Mesenchymal stem cell (in vitro differentiated cells and primary cell): ENCODE measurements at regions not wholly inside any gene's neighbourhood (a gene's known extent, or its start where the extent isn't known, plus 50 kb on each side); places are given as distances from the start of the nearest gene placed in this dataset.

Experiments
- DNase-seq: peaks from one replicate; pipeline ENCODE4 v3.0.0-alpha.2; 2013
- H2AFZ ChIP-seq: one replicate; pipeline ENCODE4 v1.6.1; 2013; ENCODE audit warnings: low read depth, mild to moderate bottlenecking, control low read depth, inconsistent platforms, low read length, moderate library complexity
- H2AK5ac ChIP-seq: 2 replicates; pipeline ENCODE4 v1.6.1; 2013; ENCODE audit warnings: low read length, moderate library complexity, mild to moderate bottlenecking, inconsistent platforms; ENCODE audit not compliant: severe bottlenecking
- H2BK120ac ChIP-seq: one replicate; pipeline ENCODE4 v1.6.1; 2013; ENCODE audit warnings: low read depth, mild to moderate bottlenecking, inconsistent platforms, low read length, moderate library complexity
- H2BK12ac ChIP-seq, 2 experiments: one replicate each; pipeline ENCODE4 v1.6.1; 2013; ENCODE audit warnings: inconsistent platforms in 2 of 2, low read length in 2 of 2, mild to moderate bottlenecking in 2 of 2, moderate library complexity in 2 of 2, control low read depth in 1 of 2
- H2BK15ac ChIP-seq: one replicate; pipeline ENCODE4 v1.6.1; 2013; ENCODE audit warnings: mild to moderate bottlenecking, low read depth, inconsistent platforms; ENCODE audit not compliant: poor library complexity, severe bottlenecking
- H2BK5ac ChIP-seq: 2 replicates; pipeline ENCODE4 v1.6.1; 2013; ENCODE audit warnings: low read depth, mild to moderate bottlenecking, low read length, control low read depth, inconsistent platforms; ENCODE audit not compliant: poor library complexity, severe bottlenecking
- H3K14ac ChIP-seq, 2 experiments: one replicate each; pipeline ENCODE4 v1.6.1; 2013; ENCODE audit warnings: inconsistent platforms in 2 of 2, low read length in 2 of 2, control low read depth in 1 of 2, mild to moderate bottlenecking in 1 of 2, moderate library complexity in 1 of 2
- H3K18ac ChIP-seq, 2 experiments: one replicate each; pipeline ENCODE4 v1.6.1; 2013; ENCODE audit warnings: inconsistent platforms in 2 of 2, low read length in 2 of 2, control low read depth in 1 of 2, low read depth in 1 of 2, mild to moderate bottlenecking in 1 of 2
- H3K23ac ChIP-seq, 2 experiments: one replicate each; pipeline ENCODE4 v1.6.1; 2013; ENCODE audit warnings: inconsistent platforms in 2 of 2, low read length in 2 of 2, mild to moderate bottlenecking in 2 of 2, moderate library complexity in 2 of 2, control low read depth in 1 of 2
- H3K27ac ChIP-seq: 2 replicates; pipeline ENCODE4 v1.5.1; 2013; ENCODE audit warnings: mild to moderate bottlenecking, moderate library complexity, low read length, control low read depth, inconsistent platforms; ENCODE audit not compliant: poor library complexity, severe bottlenecking
- H3K27me3 ChIP-seq, 2 experiments: 2 replicates each; pipeline versions ENCODE4 v1.6.1 to v1.7.0; 2013; ENCODE audit warnings: low read length in 2 of 2, mild to moderate bottlenecking in 2 of 2, moderate library complexity in 2 of 2, control low read depth in 1 of 2, inconsistent platforms in 1 of 2; ENCODE audit not compliant: control insufficient read depth in 1 of 2, insufficient read depth in 1 of 2
- H3K36me3 ChIP-seq, 2 experiments: 2 replicates each; pipeline versions ENCODE4 v1.6.1 to v1.7.0; 2013; ENCODE audit warnings: low read length in 2 of 2, control low read depth in 1 of 2, inconsistent platforms in 1 of 2, low read depth in 1 of 2, mild to moderate bottlenecking in 1 of 2; ENCODE audit not compliant: insufficient read depth in 2 of 2, control insufficient read depth in 1 of 2
- H3K4ac ChIP-seq, 2 experiments: one replicate each; pipeline ENCODE4 v1.6.1; 2013; ENCODE audit warnings: inconsistent platforms in 2 of 2, low read length in 2 of 2, mild to moderate bottlenecking in 2 of 2, moderate library complexity in 2 of 2, control low read depth in 1 of 2, low read depth in 1 of 2
- H3K4me1 ChIP-seq: 2 replicates; pipeline ENCODE4 v1.6.1; 2013; ENCODE audit warnings: low read depth, low read length, control low read depth; ENCODE audit not compliant: control insufficient read depth, insufficient read depth
- H3K4me2 ChIP-seq: 2 replicates; pipeline ENCODE4 v1.6.1; 2013; ENCODE audit warnings: low read length, mild to moderate bottlenecking, inconsistent platforms; ENCODE audit not compliant: poor library complexity, severe bottlenecking
- H3K4me3 ChIP-seq, 2 experiments: 2 replicates each; pipeline versions ENCODE4 v1.5.1 to v1.7.0; 2013; ENCODE audit warnings: low read length in 2 of 2, mild to moderate bottlenecking in 2 of 2, control low read depth in 1 of 2, low read depth in 1 of 2; ENCODE audit not compliant: insufficient read depth in 1 of 2
- H3K79me1 ChIP-seq: replicated peaks from 2 replicates; pipeline ENCODE4 v1.6.1; 2013; ENCODE audit warnings: mild to moderate bottlenecking, control low read depth, low read length, inconsistent platforms; ENCODE audit not compliant: poor library complexity, severe bottlenecking
- H3K9ac ChIP-seq: 2 replicates; pipeline ENCODE4 v1.7.0; 2013; ENCODE audit warnings: mild to moderate bottlenecking, low read length, moderate library complexity
- H3K9me3 ChIP-seq: 2 replicates; pipeline ENCODE4 v1.7.0; 2013; ENCODE audit warnings: mild to moderate bottlenecking, low read length; ENCODE audit not compliant: control insufficient read depth
- H4K8ac ChIP-seq: one replicate; pipeline ENCODE4 v1.6.1; 2013; ENCODE audit warnings: inconsistent platforms, mild to moderate bottlenecking, low read length, moderate library complexity
- H4K91ac ChIP-seq: one replicate; pipeline ENCODE4 v1.6.1; 2013; ENCODE audit warnings: mild to moderate bottlenecking, low read length, inconsistent platforms
- WGBS: methylation state at CpG from one replicate; pipeline ENCODE4 v1.1.7; 2013; ENCODE audit warnings: mixed read lengths; 5-methylcytosine and 5-hydroxymethylcytosine counted together

GRCh38 chr3:24867783-24868182 lies 373.1 kb upstream of the THRB start:
- Histone ChIP-seq H3K14ac (no peak overlapping the region), H2BK120ac (no peak overlapping the region), H2AFZ (no peak overlapping the region), H4K91ac (no peak overlapping the region), H3K4me1 (no peaks in the 10 kb centered on the region), H3K27me3 (no peaks in the 10 kb centered on the region), H2BK15ac (no peak overlapping the region), H3K9me3 (no peaks in the 10 kb centered on the region), H3K4me2 (no peak overlapping the region), H3K4ac (no peak overlapping the region), H2BK12ac (no peak overlapping the region), H4K8ac (no peak overlapping the region), H2AK5ac (no peak overlapping the region), H3K23ac (no peak overlapping the region), H3K4me3 (no peak overlapping the region), H3K18ac (no peak overlapping the region), H3K9ac (no peak overlapping the region), H2BK5ac (no peak overlapping the region), H3K27ac (no peak overlapping the region), H3K79me1 (no peaks in the 10 kb centered on the region), H3K36me3 (no peaks in the 10 kb centered on the region)
- DNase-seq = no peak
- 84% methylated on average over 1 of the region's 4 CpGs for WGBS

GRCh38 chr3:24881239-24881638 lies 386.6 kb upstream of the THRB start:
- H2BK15ac ChIP-seq = no peak overlapping the region
- H3K9me3 ChIP-seq = no peaks in the 10 kb centered on the region
- H3K27ac ChIP-seq = no peak overlapping the region
- H3K4ac ChIP-seq = no peak overlapping the region
- H3K36me3 ChIP-seq = no peaks in the 10 kb centered on the region
- no peak overlapping the region for H4K8ac ChIP-seq
- no peak overlapping the region for H3K4me2 ChIP-seq
- no peak overlapping the region for H2BK120ac ChIP-seq
- DNase-seq = no peak
- H2AFZ ChIP-seq = no peak overlapping the region
- WGBS = 87% methylated on average over 1 of the region's 2 CpGs
- no peaks in the 10 kb centered on the region for H3K27me3 ChIP-seq
- H2BK12ac ChIP-seq = no peak overlapping the region
- no peak overlapping the region for H2BK5ac ChIP-seq
- H3K14ac ChIP-seq = no peak overlapping the region
- no peak overlapping the region for H3K4me3 ChIP-seq
- H3K79me1 ChIP-seq = no peaks in the 10 kb centered on the region
- H3K4me1 ChIP-seq = no peaks in the 10 kb centered on the region
- H2AK5ac ChIP-seq = no peak overlapping the region
- no peak overlapping the region for H3K23ac ChIP-seq
- no peak overlapping the region for H3K9ac ChIP-seq
- no peak overlapping the region for H3K18ac ChIP-seq
- H4K91ac ChIP-seq = no peak overlapping the region

- Histone ChIP-seq H3K4me2 (no peak overlapping the region), H3K27ac (no peak overlapping the region), H3K18ac (no peak overlapping the region), H2BK15ac (no peak overlapping the region), H2BK5ac (no peak overlapping the region), H3K36me3 (no peaks in the 10 kb centered on the region), H4K8ac (no peak overlapping the region), H3K23ac (no peak overlapping the region), H3K9ac (no peak overlapping the region), H3K4ac (no peak overlapping the region), H3K27me3 (no peaks in the 10 kb centered on the region), H2BK12ac (no peak overlapping the region), H2AK5ac (no peak overlapping the region), H2AFZ (no peak overlapping the region), H3K79me1 (no peaks in the 10 kb centered on the region), H3K4me3 (no peak overlapping the region), H3K14ac (no peak overlapping the region), H4K91ac (no peak overlapping the region), H3K4me1 (no peaks in the 10 kb centered on the region), H3K9me3 (peaks cover 16% of the 10 kb centered on the region), H2BK120ac (no peak overlapping the region)
- WGBS = 67% methylated on average over 5 of the region's 5 CpGs
- DNase-seq = no peak
Measured at GRCh38 chr3:24886501-24886900, 391.9 kb upstream of the THRB start.

GRCh38 chr3:24890012-24890411 lies 395.4 kb upstream of the THRB start:
- Histone ChIP-seq H2BK12ac (no peak overlapping the region), H2BK120ac (no peak overlapping the region), H3K9me3 (peaks cover 16% of the 10 kb centered on the region), H3K4ac (no peak overlapping the region), H3K9ac (no peak overlapping the region), H2BK5ac (no peak overlapping the region), H3K79me1 (no peaks in the 10 kb centered on the region), H2AK5ac (no peak overlapping the region), H3K27ac (no peak overlapping the region), H3K14ac (no peak overlapping the region), H4K91ac (no peak overlapping the region), H3K27me3 (no peaks in the 10 kb centered on the region), H3K4me1 (no peaks in the 10 kb centered on the region), H3K18ac (no peak overlapping the region), H4K8ac (no peak overlapping the region), H2AFZ (no peak overlapping the region), H3K4me2 (no peak overlapping the region), H3K36me3 (no peaks in the 10 kb centered on the region), H3K23ac (no peak overlapping the region), H2BK15ac (no peak overlapping the region), H3K4me3 (no peak overlapping the region)
- WGBS = no CpG with 5 or more reads among the region's 1 CpG
- no peak for DNase-seq
